ENCODE measurements at regions not wholly inside any gene's neighbourhood (a gene's known extent, or its start where the extent isn't known, plus 50 kb on each side); places are given as distances from the start of the nearest gene placed in this dataset.

GRCh38 chr5:100157066-100157465 lies 378.1 kb upstream of the FAM174A start:
- H3K27ac Mint-ChIP-seq: no peak overlapping the region
- no peak overlapping the region for H3K4me3 Mint-ChIP-seq
- H3K36me3 Mint-ChIP-seq: no peaks in the 10 kb centered on the region
- intact Hi-C loops (cut with micrococcal nuclease): no loop called here
- H3K9me3 Mint-ChIP-seq: peaks cover 0 to 4% (median 1%) of the 10 kb centered on the region in 8 donors
- H3K36me3 ChIP-seq (ENCODE audit: insufficient read depth, low read length): no peaks in the 10 kb centered on the region
- H3K4me1 ChIP-seq (ENCODE audit: insufficient read depth, low read length): no peaks in the 10 kb centered on the region
- peaks cover 0 to 2% of the 10 kb centered on the region in 2 donors for H3K9me3 ChIP-seq (ENCODE audit: control insufficient read depth in 1 of 2, low read length in 2 of 2)
- no peak for DNase-seq
- ChIA-PET CTCF (ENCODE audit: partially characterized antibody) (no interaction called here), POLR2A (ENCODE audit: partially characterized antibody) (no interaction called here)
- no peak overlapping the region for H3K27ac ChIP-seq (ENCODE audit: low read depth, low read length)
- H3K4me3 ChIP-seq (ENCODE audit: low read length in 2 of 2): no peak overlapping the region
- H3K4me1 Mint-ChIP-seq: no peaks in the 10 kb centered on the region
- no peaks in the 10 kb centered on the region for H3K27me3 Mint-ChIP-seq
- no peaks in the 10 kb centered on the region for H3K27me3 ChIP-seq (ENCODE audit: insufficient read depth, low read length)

- Histone ChIP-seq H3K27me3 (ENCODE audit: insufficient read depth, low read length) (no peaks in the 10 kb centered on the region), H3K27ac (ENCODE audit: low read depth, low read length) (no peak overlapping the region), H3K36me3 (ENCODE audit: insufficient read depth, low read length) (no peaks in the 10 kb centered on the region), H3K4me3 (ENCODE audit: low read length in 2 of 2) (no peak overlapping the region), H3K4me1 (ENCODE audit: insufficient read depth, low read length) (no peaks in the 10 kb centered on the region), H3K9me3 (ENCODE audit: control insufficient read depth in 1 of 2, low read length in 2 of 2) (no peaks in the 10 kb centered on the region)
- no peaks in the 10 kb centered on the region for H3K36me3 Mint-ChIP-seq
- H3K27me3 Mint-ChIP-seq: no peaks in the 10 kb centered on the region
- no peak for DNase-seq
- H3K9me3 Mint-ChIP-seq: no peaks in the 10 kb centered on the region
- H3K27ac Mint-ChIP-seq: no peak overlapping the region
- ChIA-PET CTCF (ENCODE audit: partially characterized antibody) (no interaction called here), POLR2A (ENCODE audit: partially characterized antibody) (no interaction called here)
- intact Hi-C loops (cut with micrococcal nuclease): no loop called here
- no peaks in the 10 kb centered on the region for H3K4me1 Mint-ChIP-seq
- no peak overlapping the region for H3K4me3 Mint-ChIP-seq
These were observed 386.9 kb upstream of the FAM174A start for GRCh38 chr5:100148239-100148638.

GRCh38 chr5:100142607-100143006 lies 392.6 kb upstream of the FAM174A start:
- Histone ChIP-seq H3K27me3 (ENCODE audit: insufficient read depth, low read length) (no peaks in the 10 kb centered on the region), H3K9me3 (ENCODE audit: control insufficient read depth in 1 of 2, low read length in 2 of 2) (no peaks in the 10 kb centered on the region), H3K4me1 (ENCODE audit: insufficient read depth, low read length) (no peaks in the 10 kb centered on the region), H3K36me3 (ENCODE audit: insufficient read depth, low read length) (no peaks in the 10 kb centered on the region), H3K27ac (ENCODE audit: low read depth, low read length) (no peak overlapping the region), H3K4me3 (ENCODE audit: low read length in 2 of 2) (no peak overlapping the region)
- Mint-ChIP-seq H3K9me3 (no peaks in the 10 kb centered on the region), H3K4me3 (no peak overlapping the region), H3K36me3 (no peaks in the 10 kb centered on the region), H3K27ac (no peak overlapping the region), H3K4me1 (no peaks in the 10 kb centered on the region), H3K27me3 (no peaks in the 10 kb centered on the region)
- POLR2A ChIA-PET (ENCODE audit: partially characterized antibody): no interaction called here
- intact Hi-C loops (cut with micrococcal nuclease): no loop called here
- no peak for DNase-seq
- CTCF ChIA-PET (ENCODE audit: partially characterized antibody): no interaction called here

DNA sequence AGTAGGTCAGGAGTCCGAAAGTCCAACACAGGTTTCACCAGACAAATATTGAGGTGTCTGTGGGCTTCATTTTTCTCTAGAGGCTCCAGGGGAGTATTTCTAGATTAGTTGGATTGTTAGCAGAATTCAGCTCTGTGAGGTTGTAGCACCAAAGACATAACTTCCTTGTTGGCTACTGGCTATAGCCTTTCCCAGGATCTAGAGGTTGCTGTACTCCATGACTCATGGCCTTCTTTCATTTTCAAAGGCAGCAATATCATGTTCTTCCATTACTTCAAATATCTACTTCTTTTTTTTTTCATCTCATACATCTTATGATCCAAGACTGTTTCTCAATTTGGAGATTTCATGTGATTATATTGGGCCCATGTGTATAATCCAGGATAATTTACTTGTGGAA lies 404.0 kb upstream of the FAM174A start:
- Mint-ChIP-seq H3K4me3 (no peak overlapping the region), H3K36me3 (no peaks in the 10 kb centered on the region), H3K27me3 (no peaks in the 10 kb centered on the region), H3K27ac (no peak overlapping the region), H3K9me3 (peaks cover 0 to 3% (median 0%) of the 10 kb centered on the region in 8 donors), H3K4me1 (no peaks in the 10 kb centered on the region)
- Histone ChIP-seq H3K4me1 (ENCODE audit: insufficient read depth, low read length) (no peaks in the 10 kb centered on the region), H3K27ac (ENCODE audit: low read depth, low read length) (no peak overlapping the region), H3K27me3 (ENCODE audit: insufficient read depth, low read length) (no peaks in the 10 kb centered on the region), H3K9me3 (ENCODE audit: control insufficient read depth in 1 of 2, low read length in 2 of 2) (no peaks in the 10 kb centered on the region), H3K4me3 (ENCODE audit: low read length in 2 of 2) (no peak overlapping the region), H3K36me3 (ENCODE audit: insufficient read depth, low read length) (no peaks in the 10 kb centered on the region)
- ChIA-PET POLR2A (ENCODE audit: partially characterized antibody) (no interaction called here), CTCF (ENCODE audit: partially characterized antibody) (no interaction called here)
- no peak for DNase-seq
- intact Hi-C loops (cut with micrococcal nuclease): no loop called here

GRCh38 chr5:100130307-100130706 lies 404.9 kb upstream of the FAM174A start:
- CTCF ChIA-PET (ENCODE audit: partially characterized antibody): no interaction called here

DNA sequence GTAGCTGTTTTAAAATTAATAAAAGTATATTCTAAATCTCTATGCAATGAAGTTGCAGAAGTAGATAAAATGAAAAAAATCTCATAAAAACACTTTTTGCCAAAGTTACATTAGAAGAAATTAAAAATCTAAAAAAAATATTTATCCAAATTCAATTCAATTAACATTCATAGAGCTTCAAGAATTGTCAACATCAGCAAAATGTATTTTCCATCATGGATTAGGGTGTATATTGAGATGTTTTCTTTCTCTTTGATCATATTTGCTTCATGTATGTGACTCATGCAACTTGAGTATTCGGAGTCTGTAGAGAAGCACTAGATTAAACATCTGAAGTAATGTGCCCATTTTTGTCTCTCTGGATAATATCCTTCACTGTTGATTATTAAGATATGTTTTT lies 415.3 kb upstream of the FAM174A start:
- Histone ChIP-seq H3K4me1 (ENCODE audit: insufficient read depth, low read length) (no peaks in the 10 kb centered on the region), H3K4me3 (ENCODE audit: low read length in 2 of 2) (no peak overlapping the region), H3K27me3 (ENCODE audit: insufficient read depth, low read length) (no peaks in the 10 kb centered on the region), H3K36me3 (ENCODE audit: insufficient read depth, low read length) (no peaks in the 10 kb centered on the region), H3K27ac (ENCODE audit: low read depth, low read length) (no peak overlapping the region), H3K9me3 (ENCODE audit: control insufficient read depth in 1 of 2, low read length in 2 of 2) (no peaks in the 10 kb centered on the region)
- ChIA-PET CTCF (ENCODE audit: partially characterized antibody) (no interaction called here), POLR2A (ENCODE audit: partially characterized antibody) (no interaction called here)
- H3K9me3 Mint-ChIP-seq: peaks cover 0 to 2% (median 0%) of the 10 kb centered on the region in 8 donors
- intact Hi-C loops (cut with micrococcal nuclease): no loop called here
- no peaks in the 10 kb centered on the region for H3K27me3 Mint-ChIP-seq
- H3K27ac Mint-ChIP-seq: no peak overlapping the region
- no peaks in the 10 kb centered on the region for H3K4me1 Mint-ChIP-seq
- no peaks in the 10 kb centered on the region for H3K36me3 Mint-ChIP-seq
- no peak for DNase-seq
- no peak overlapping the region for H3K4me3 Mint-ChIP-seq

More at GRCh38 chr5:100130307-100130706, 404.9 kb upstream of the FAM174A start:
- no peaks in the 10 kb centered on the region for H3K4me1 ChIP-seq (ENCODE audit: insufficient read depth, low read length)
- H3K36me3 ChIP-seq (ENCODE audit: insufficient read depth, low read length): no peaks in the 10 kb centered on the region
- no peak overlapping the region for H3K4me3 Mint-ChIP-seq
- H3K9me3 Mint-ChIP-seq: peaks cover 0 to 3% (median 0%) of the 10 kb centered on the region in 8 donors
- intact Hi-C loops (cut with micrococcal nuclease): no loop called here
- no peak overlapping the region for H3K4me3 ChIP-seq (ENCODE audit: low read length in 2 of 2)
- H3K27ac Mint-ChIP-seq: no peak overlapping the region
- DNase-seq: no peak
- H3K27me3 Mint-ChIP-seq: no peaks in the 10 kb centered on the region
- no peaks in the 10 kb centered on the region for H3K27me3 ChIP-seq (ENCODE audit: insufficient read depth, low read length)
- H3K4me1 Mint-ChIP-seq: no peaks in the 10 kb centered on the region
- H3K9me3 ChIP-seq (ENCODE audit: control insufficient read depth in 1 of 2, low read length in 2 of 2): no peaks in the 10 kb centered on the region
- POLR2A ChIA-PET (ENCODE audit: partially characterized antibody): no interaction called here
- no peaks in the 10 kb centered on the region for H3K36me3 Mint-ChIP-seq
- H3K27ac ChIP-seq (ENCODE audit: low read depth, low read length): no peak overlapping the region

DNA sequence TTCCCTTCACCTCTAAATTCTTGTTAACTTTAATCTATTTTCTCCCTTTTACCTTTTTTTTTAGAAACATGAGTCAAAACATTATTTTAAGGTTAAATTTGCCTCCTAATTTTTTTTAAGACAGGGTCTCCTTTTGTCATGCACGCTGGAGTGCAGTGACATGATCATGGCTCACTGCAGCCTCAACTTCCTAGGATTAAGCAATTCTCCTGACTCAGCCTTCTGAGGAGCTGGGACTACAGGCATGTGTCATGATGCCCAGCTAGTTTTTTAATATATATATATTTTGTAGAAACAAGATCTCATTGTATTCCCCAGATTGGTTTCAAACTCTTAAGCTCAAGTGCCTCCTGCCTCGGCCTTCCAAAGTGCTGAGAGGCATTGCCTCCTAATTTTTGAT lies 424.7 kb upstream of the FAM174A start:
- H3K27me3 Mint-ChIP-seq: no peaks in the 10 kb centered on the region
- no peaks in the 10 kb centered on the region for H3K4me1 ChIP-seq (ENCODE audit: insufficient read depth, low read length)
- ChIA-PET CTCF (ENCODE audit: partially characterized antibody) (no interaction called here), POLR2A (ENCODE audit: partially characterized antibody) (no interaction called here)
- H3K9me3 ChIP-seq (ENCODE audit: control insufficient read depth in 1 of 2, low read length in 2 of 2): peaks cover 0 to 3% of the 10 kb centered on the region in 2 donors
- no peaks in the 10 kb centered on the region for H3K27me3 ChIP-seq (ENCODE audit: insufficient read depth, low read length)
- H3K4me1 Mint-ChIP-seq: no peaks in the 10 kb centered on the region
- no peak overlapping the region for H3K4me3 Mint-ChIP-seq
- H3K27ac ChIP-seq (ENCODE audit: low read depth, low read length): no peak overlapping the region
- H3K36me3 ChIP-seq (ENCODE audit: insufficient read depth, low read length): no peaks in the 10 kb centered on the region
- H3K4me3 ChIP-seq (ENCODE audit: low read length in 2 of 2): no peak overlapping the region
- H3K36me3 Mint-ChIP-seq: no peaks in the 10 kb centered on the region
- H3K9me3 Mint-ChIP-seq: peaks cover 0 to 24% (median 10%) of the 10 kb centered on the region in 8 donors
- no peak for DNase-seq
- H3K27ac Mint-ChIP-seq: no peak overlapping the region
- intact Hi-C loops (cut with micrococcal nuclease): no loop called here

GRCh38 chr5:100108883-100109282 lies 426.3 kb upstream of the FAM174A start:
- intact Hi-C loops (cut with micrococcal nuclease): no loop called here
- no peaks in the 10 kb centered on the region for H3K4me1 Mint-ChIP-seq
- POLR2A ChIA-PET (ENCODE audit: partially characterized antibody): no interaction called here

More at GRCh38 chr5:100108883-100109282, 426.3 kb upstream of the FAM174A start:
- DNase-seq: no peak
- Histone ChIP-seq H3K36me3 (ENCODE audit: insufficient read depth, low read length) (no peaks in the 10 kb centered on the region), H3K4me3 (ENCODE audit: low read length in 2 of 2) (no peak overlapping the region), H3K4me1 (ENCODE audit: insufficient read depth, low read length) (no peaks in the 10 kb centered on the region), H3K9me3 (ENCODE audit: control insufficient read depth in 1 of 2, low read length in 2 of 2) (peaks cover 0 to 3% of the 10 kb centered on the region in 2 donors), H3K27ac (ENCODE audit: low read depth, low read length) (no peak overlapping the region), H3K27me3 (ENCODE audit: insufficient read depth, low read length) (no peaks in the 10 kb centered on the region)
- no peaks in the 10 kb centered on the region for H3K36me3 Mint-ChIP-seq
- H3K27ac Mint-ChIP-seq: no peak overlapping the region
- H3K4me3 Mint-ChIP-seq: no peak overlapping the region
- no peaks in the 10 kb centered on the region for H3K27me3 Mint-ChIP-seq
- CTCF ChIA-PET (ENCODE audit: partially characterized antibody): no interaction called here
- peaks cover 0 to 24% (median 11%) of the 10 kb centered on the region in 8 donors for H3K9me3 Mint-ChIP-seq
